K562 (cell line): ENCODE measurements at regions not wholly inside any gene's neighbourhood (a gene's known extent, or its start where the extent isn't known, plus 50 kb on each side); places are given as distances from the start of the nearest gene placed in this dataset.

ENCODE experiments used
- ATAC-seq: fragments of 200-7000 bp; cut with Tn5 transposase; 3 replicates; pipeline ENCODE4 v1.9.1; 2020; ENCODE audit warnings: moderate library complexity
- BruUV-seq: library from RNA; stranded (reverse); fragments of 400-500 nt; replicated peaks from 2 replicates; lab custom pipeline; 2021; lab: Mats Ljungman, UMichigan
- CTCF ChIA-PET: fragments of 300-600 bp; formaldehyde crosslinking; extraction: SDS; loops from one replicate; lab custom pipeline; 2021; ENCODE audit warnings: low intra/inter-chr PET ratio; lab: Yijun Ruan, JAX
- POLR2A ChIA-PET: fragments of 300-600, 350-650 bp; sonication (Branson Sonifier 250); formaldehyde crosslinking; extraction: SDS; loops from one replicate; lab custom pipeline; 2021; ENCODE audit warnings: antibody characterized with exemption, inconsistent platforms; lab: Yijun Ruan, JAX
- DNase-seq, 4 experiments: peaks; one replicate each; pipeline versions ENCODE4 v3.0.0 to v3.0.0-alpha.2; 2011 to 2018; ENCODE audit warnings: low spot score in 3 of 4, mixed read lengths in 3 of 4; ENCODE audit errors: extremely low read depth in 1 of 4
- FAIRE-seq: peaks from 2 replicates; lab custom pipeline; 2011; peaks lifted over from hg19 to GRCh38; lab: Jason Lieb, UNC
- H2AFZ ChIP-seq: 2 replicates; pipeline ENCODE4 v1.6.0; 2011; ENCODE audit warnings: low read depth, low read length, control low read depth, inconsistent platforms
- H3K27ac ChIP-seq: fragments of 200-600 bp; 3 replicates; pipeline ENCODE4 v1.8.0; 2011; ENCODE audit warnings: low read depth, mild to moderate bottlenecking, control low read depth, inconsistent platforms, low read length, moderate library complexity, mixed read lengths; ENCODE audit errors: extremely low read depth
- H3K27me3 ChIP-seq, 2 experiments: fragments of 300-600 bp in 1 of 2; 2 replicates in 1 of 2; 3 replicates in 1 of 2; pipeline versions ENCODE4 v1.6.0 to v1.8.0; 2011; ENCODE audit warnings: inconsistent platforms in 2 of 2, low read length in 2 of 2, mild to moderate bottlenecking in 1 of 2, mixed read lengths in 1 of 2, moderate library complexity in 1 of 2; ENCODE audit not compliant: control insufficient read depth in 2 of 2, insufficient read depth in 2 of 2
- H3K36me3 ChIP-seq: fragments of 300-600 bp; 3 replicates; pipeline ENCODE4 v1.8.0; 2011; ENCODE audit warnings: mild to moderate bottlenecking, low read length, inconsistent platforms; ENCODE audit not compliant: control insufficient read depth, insufficient read depth
- H3K4me1 ChIP-seq, 2 experiments: fragments of 200-600 bp in 1 of 2; replicated peaks in 1 of 2; 2 replicates in 1 of 2; 3 replicates in 1 of 2; pipeline versions ENCODE4 v1.5.1 to v1.8.0; 2011; ENCODE audit warnings: inconsistent platforms in 2 of 2, low read length in 2 of 2, mild to moderate bottlenecking in 1 of 2, mixed read lengths in 1 of 2, moderate library complexity in 1 of 2; ENCODE audit not compliant: control insufficient read depth in 2 of 2, insufficient read depth in 2 of 2
- H3K4me2 ChIP-seq: 2 replicates; pipeline ENCODE4 v1.6.1; 2011; ENCODE audit warnings: low read length, control low read depth, inconsistent platforms, mixed read lengths; ENCODE audit not compliant: insufficient read depth
- H3K4me3 ChIP-seq: fragments of 200-600 bp; sonication (generic), shearing (Covaris generic); 2 replicates; pipeline ENCODE4 v1.5.1; 2016; ENCODE audit warnings: control low read depth, inconsistent platforms
- H3K79me2 ChIP-seq: fragments of 200-600 bp; 3 replicates; pipeline ENCODE4 v1.8.0; 2011; ENCODE audit warnings: low read length, inconsistent platforms; ENCODE audit not compliant: control insufficient read depth, insufficient read depth
- H3K9ac ChIP-seq, 2 experiments: 2 replicates each; pipeline versions ENCODE4 v1.6.0 to v1.6.1; 2011; ENCODE audit warnings: low read depth in 2 of 2, low read length in 2 of 2, control low read depth in 1 of 2, inconsistent platforms in 1 of 2, mild to moderate bottlenecking in 1 of 2, mixed read lengths in 1 of 2; ENCODE audit not compliant: insufficient read depth in 1 of 2
- H3K9me1 ChIP-seq: one replicate; pipeline ENCODE4 v1.6.0; 2011; ENCODE audit warnings: inconsistent platforms, mild to moderate bottlenecking, low read length, moderate library complexity; ENCODE audit not compliant: control insufficient read depth, insufficient read depth
- H3K9me3 ChIP-seq: replicated peaks from 2 replicates; pipeline ENCODE4 v1.5.1; 2011; ENCODE audit warnings: low read depth, low read length, inconsistent platforms; ENCODE audit not compliant: control insufficient read depth, insufficient read depth
- H4K20me1 ChIP-seq: replicated peaks from 2 replicates; pipeline ENCODE4 v1.6.1; 2011; ENCODE audit warnings: low read length, inconsistent platforms, mixed read lengths; ENCODE audit not compliant: control insufficient read depth, insufficient read depth
- MIER1 ChIP-seq: fragments of 450-650 bp; IDR thresholded peaks from 2 replicates; pipeline ENCODE4 v1.6.1; 2016; ENCODE audit warnings: antibody characterized with exemption, mild to moderate bottlenecking, low read depth
- POLR2AphosphoS2 ChIP-seq: IDR thresholded peaks from 2 replicates; pipeline ENCODE4 v1.6.1; 2012; ENCODE audit warnings: low read length, improper control_type of control experiment
- POLR3G ChIP-seq: IDR thresholded peaks from 2 replicates; pipeline ENCODE4 v1.6.1; 2011; ENCODE audit not compliant: insufficient read length, insufficient replicate concordance; ENCODE audit errors: extremely low read depth
- SMARCA5 ChIP-seq: fragments of 450-650 bp; IDR thresholded peaks from 2 replicates; pipeline ENCODE4 v1.6.1; 2016
- ZEB2 ChIP-seq: fragments of 450-650 bp; IDR thresholded peaks from 2 replicates; pipeline ENCODE4 v1.6.1; 2016
- ZFPM2 ChIP-seq: fragments of 250-450 bp; sonication (Bioruptor Pico); IDR thresholded peaks from 2 replicates; pipeline ENCODE4 v1.5.1; 2022; ENCODE audit warnings: mild to moderate bottlenecking
- ZNF311 ChIP-seq: fragments of 250-450 bp; sonication (Bioruptor Pico); IDR thresholded peaks from 2 replicates; pipeline ENCODE4 v1.4.0; 2020; ENCODE audit warnings: mild to moderate bottlenecking, moderate library complexity
- WGBS: fragments of 100-300 bp; shearing (Covaris generic); methylation state at CpG from one replicate; pipeline ENCODE4 v1.1.6; 2016; ENCODE audit warnings: low coverage, mixed read lengths; ENCODE audit not compliant: insufficient coverage; ENCODE audit errors: missing lambda C conversion rate; 5-methylcytosine and 5-hydroxymethylcytosine counted together
- in situ Hi-C: fragments of 300-500 bp; cut with MboI; formaldehyde crosslinking; loops from 4 replicates; pipeline ENCODE4 v1.15.0; 2018; ENCODE audit warnings: inconsistent platforms, mixed read lengths
- intact Hi-C: fragments of 100-400 bp; cut with micrococcal nuclease; formaldehyde crosslinking; loops from 2 replicates; pipeline ENCODE4 v1.14.2; 2022
- TF ChIP-seq, protein P1 (sequence below): fragments of 450-650 bp; formaldehyde crosslinking; conservative IDR thresholded peaks from 2 replicates; pipeline ENCODE4 v1.4.0; 2022; ENCODE audit warnings: mild to moderate bottlenecking, missing genetic modification characterization
- TF ChIP-seq, protein P2 (sequence below): fragments of 450-650 bp; IDR thresholded peaks from 2 replicates; pipeline ENCODE4 v1.6.1; 2016; ENCODE audit warnings: mild to moderate bottlenecking, moderate library complexity
- TF ChIP-seq, protein P3 (sequence below): sonication (generic); formaldehyde crosslinking; IDR thresholded peaks from 2 replicates; pipeline ENCODE4 v1.8.0; 2022; ENCODE audit warnings: mild to moderate bottlenecking, missing genetic modification reagents

DNA sequence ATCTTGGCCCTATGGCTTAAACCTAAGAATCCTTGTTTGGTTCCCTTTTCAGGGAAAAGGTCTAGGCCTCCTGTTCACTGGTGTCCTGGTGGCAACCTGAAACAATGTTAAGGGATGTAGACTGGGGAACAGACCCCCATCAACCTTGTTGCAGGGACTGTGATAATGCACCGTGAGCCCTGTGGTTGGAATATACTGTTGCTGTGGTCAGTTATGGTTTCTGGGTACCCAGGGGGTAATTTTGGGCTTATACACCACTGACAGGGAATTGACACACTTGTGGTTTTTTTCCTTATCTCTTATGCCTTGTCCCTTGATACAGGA lies 64.0 kb upstream of the WDR1 start:
- peaks cover 48% of the 10 kb centered on the region for H3K79me2 ChIP-seq
- H3K4me3 ChIP-seq: no peak overlapping the region
- in situ Hi-C loops: no loop called here
- FAIRE-seq (no peak), DNase-seq (peak; percentile 33 to 79 (median 58)), ATAC-seq (peak; percentile 32)
- intact Hi-C loops: loop anchor here (2.0 to 5.0 kb wide), 3 partner anchors 60 to 147 kb away; partner anchors contain the start of gene WDR1
- peaks cover 28 to 84% of the 10 kb centered on the region in 2 experiments for H3K4me1 ChIP-seq
- peak overlapping the region; percentile 100 for H3K27ac ChIP-seq
- CTCF ChIA-PET: no interaction called here
- 0% methylated on average over 1 of the region's 1 CpG for WGBS
- no peak overlapping the region for H2AFZ ChIP-seq
- peak overlapping the region; percentile 70 for H3K4me2 ChIP-seq
- peak overlapping the region in 1 of 2 experiments; percentile 80; a peak in 3 of 4 replicates for H3K9ac ChIP-seq
- POLR2A ChIA-PET: interaction anchor here (0.6 to 4.7 kb wide), 17 partner anchors 9 to 308 kb away, joined by 3 to 41 read pairs (median 4); partner anchors contain the start of gene WDR1
- H3K27me3 ChIP-seq: no peaks in the 10 kb centered on the region
- TSS peak; percentile 47 for BruUV-seq
- no peaks in the 10 kb centered on the region for H4K20me1 ChIP-seq
- peaks cover 13% of the 10 kb centered on the region for H3K36me3 ChIP-seq
- H3K9me1 ChIP-seq: no peaks in the 10 kb centered on the region
- peaks cover 3% of the 10 kb centered on the region for H3K9me3 ChIP-seq
- TF ChIP-seq POLR2AphosphoS2 (0 out of 2 replicates have a peak, but pooled peaks have one; percentile 28), MIER1 (no peak), POLR3G (no peak), ZFPM2 (CRISPR knock-in tag) (no peak), ZEB2 (no peak), ZNF311 (CRISPR knock-in tag) (no peak), SMARCA5 (no peak)
- TF ChIP-seq, protein P1, sequence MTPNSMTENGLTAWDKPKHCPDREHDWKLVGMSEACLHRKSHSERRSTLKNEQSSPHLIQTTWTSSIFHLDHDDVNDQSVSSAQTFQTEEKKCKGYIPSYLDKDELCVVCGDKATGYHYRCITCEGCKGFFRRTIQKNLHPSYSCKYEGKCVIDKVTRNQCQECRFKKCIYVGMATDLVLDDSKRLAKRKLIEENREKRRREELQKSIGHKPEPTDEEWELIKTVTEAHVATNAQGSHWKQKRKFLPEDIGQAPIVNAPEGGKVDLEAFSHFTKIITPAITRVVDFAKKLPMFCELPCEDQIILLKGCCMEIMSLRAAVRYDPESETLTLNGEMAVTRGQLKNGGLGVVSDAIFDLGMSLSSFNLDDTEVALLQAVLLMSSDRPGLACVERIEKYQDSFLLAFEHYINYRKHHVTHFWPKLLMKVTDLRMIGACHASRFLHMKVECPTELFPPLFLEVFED: peak; percentile 28; the same call in 1 of the 2 replicates
- TF ChIP-seq, protein P2, sequence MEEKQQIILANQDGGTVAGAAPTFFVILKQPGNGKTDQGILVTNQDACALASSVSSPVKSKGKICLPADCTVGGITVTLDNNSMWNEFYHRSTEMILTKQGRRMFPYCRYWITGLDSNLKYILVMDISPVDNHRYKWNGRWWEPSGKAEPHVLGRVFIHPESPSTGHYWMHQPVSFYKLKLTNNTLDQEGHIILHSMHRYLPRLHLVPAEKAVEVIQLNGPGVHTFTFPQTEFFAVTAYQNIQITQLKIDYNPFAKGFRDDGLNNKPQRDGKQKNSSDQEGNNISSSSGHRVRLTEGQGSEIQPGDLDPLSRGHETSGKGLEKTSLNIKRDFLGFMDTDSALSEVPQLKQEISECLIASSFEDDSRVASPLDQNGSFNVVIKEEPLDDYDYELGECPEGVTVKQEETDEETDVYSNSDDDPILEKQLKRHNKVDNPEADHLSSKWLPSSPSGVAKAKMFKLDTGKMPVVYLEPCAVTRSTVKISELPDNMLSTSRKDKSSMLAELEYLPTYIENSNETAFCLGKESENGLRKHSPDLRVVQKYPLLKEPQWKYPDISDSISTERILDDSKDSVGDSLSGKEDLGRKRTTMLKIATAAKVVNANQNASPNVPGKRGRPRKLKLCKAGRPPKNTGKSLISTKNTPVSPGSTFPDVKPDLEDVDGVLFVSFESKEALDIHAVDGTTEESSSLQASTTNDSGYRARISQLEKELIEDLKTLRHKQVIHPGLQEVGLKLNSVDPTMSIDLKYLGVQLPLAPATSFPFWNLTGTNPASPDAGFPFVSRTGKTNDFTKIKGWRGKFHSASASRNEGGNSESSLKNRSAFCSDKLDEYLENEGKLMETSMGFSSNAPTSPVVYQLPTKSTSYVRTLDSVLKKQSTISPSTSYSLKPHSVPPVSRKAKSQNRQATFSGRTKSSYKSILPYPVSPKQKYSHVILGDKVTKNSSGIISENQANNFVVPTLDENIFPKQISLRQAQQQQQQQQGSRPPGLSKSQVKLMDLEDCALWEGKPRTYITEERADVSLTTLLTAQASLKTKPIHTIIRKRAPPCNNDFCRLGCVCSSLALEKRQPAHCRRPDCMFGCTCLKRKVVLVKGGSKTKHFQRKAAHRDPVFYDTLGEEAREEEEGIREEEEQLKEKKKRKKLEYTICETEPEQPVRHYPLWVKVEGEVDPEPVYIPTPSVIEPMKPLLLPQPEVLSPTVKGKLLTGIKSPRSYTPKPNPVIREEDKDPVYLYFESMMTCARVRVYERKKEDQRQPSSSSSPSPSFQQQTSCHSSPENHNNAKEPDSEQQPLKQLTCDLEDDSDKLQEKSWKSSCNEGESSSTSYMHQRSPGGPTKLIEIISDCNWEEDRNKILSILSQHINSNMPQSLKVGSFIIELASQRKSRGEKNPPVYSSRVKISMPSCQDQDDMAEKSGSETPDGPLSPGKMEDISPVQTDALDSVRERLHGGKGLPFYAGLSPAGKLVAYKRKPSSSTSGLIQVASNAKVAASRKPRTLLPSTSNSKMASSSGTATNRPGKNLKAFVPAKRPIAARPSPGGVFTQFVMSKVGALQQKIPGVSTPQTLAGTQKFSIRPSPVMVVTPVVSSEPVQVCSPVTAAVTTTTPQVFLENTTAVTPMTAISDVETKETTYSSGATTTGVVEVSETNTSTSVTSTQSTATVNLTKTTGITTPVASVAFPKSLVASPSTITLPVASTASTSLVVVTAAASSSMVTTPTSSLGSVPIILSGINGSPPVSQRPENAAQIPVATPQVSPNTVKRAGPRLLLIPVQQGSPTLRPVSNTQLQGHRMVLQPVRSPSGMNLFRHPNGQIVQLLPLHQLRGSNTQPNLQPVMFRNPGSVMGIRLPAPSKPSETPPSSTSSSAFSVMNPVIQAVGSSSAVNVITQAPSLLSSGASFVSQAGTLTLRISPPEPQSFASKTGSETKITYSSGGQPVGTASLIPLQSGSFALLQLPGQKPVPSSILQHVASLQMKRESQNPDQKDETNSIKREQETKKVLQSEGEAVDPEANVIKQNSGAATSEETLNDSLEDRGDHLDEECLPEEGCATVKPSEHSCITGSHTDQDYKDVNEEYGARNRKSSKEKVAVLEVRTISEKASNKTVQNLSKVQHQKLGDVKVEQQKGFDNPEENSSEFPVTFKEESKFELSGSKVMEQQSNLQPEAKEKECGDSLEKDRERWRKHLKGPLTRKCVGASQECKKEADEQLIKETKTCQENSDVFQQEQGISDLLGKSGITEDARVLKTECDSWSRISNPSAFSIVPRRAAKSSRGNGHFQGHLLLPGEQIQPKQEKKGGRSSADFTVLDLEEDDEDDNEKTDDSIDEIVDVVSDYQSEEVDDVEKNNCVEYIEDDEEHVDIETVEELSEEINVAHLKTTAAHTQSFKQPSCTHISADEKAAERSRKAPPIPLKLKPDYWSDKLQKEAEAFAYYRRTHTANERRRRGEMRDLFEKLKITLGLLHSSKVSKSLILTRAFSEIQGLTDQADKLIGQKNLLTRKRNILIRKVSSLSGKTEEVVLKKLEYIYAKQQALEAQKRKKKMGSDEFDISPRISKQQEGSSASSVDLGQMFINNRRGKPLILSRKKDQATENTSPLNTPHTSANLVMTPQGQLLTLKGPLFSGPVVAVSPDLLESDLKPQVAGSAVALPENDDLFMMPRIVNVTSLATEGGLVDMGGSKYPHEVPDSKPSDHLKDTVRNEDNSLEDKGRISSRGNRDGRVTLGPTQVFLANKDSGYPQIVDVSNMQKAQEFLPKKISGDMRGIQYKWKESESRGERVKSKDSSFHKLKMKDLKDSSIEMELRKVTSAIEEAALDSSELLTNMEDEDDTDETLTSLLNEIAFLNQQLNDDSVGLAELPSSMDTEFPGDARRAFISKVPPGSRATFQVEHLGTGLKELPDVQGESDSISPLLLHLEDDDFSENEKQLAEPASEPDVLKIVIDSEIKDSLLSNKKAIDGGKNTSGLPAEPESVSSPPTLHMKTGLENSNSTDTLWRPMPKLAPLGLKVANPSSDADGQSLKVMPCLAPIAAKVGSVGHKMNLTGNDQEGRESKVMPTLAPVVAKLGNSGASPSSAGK: no peak
- TF ChIP-seq, protein P3, sequence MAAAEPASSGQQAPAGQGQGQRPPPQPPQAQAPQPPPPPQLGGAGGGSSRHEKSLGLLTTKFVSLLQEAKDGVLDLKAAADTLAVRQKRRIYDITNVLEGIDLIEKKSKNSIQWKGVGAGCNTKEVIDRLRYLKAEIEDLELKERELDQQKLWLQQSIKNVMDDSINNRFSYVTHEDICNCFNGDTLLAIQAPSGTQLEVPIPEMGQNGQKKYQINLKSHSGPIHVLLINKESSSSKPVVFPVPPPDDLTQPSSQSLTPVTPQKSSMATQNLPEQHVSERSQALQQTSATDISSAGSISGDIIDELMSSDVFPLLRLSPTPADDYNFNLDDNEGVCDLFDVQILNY (CRISPR knock-in tag): no peak
